Ureter (tissue), 1 donor: ENCODE measurements at regions not wholly inside any gene's neighbourhood (a gene's known extent, or its start where the extent isn't known, plus 50 kb on each side); places are given as distances from the start of the nearest gene placed in this dataset.

Source experiments
- DNase-seq: peaks from one replicate; pipeline ENCODE4 v3.0.0-alpha.2; 2020; ENCODE audit warnings: low spot score
- donor health status: DM: yes; HTN: yes; CAD: no.

- DNase-seq = no peak
Observed at GRCh38 chr10:29114141-29114540, 174.7 kb upstream of the LYZL1 start.

DNA sequence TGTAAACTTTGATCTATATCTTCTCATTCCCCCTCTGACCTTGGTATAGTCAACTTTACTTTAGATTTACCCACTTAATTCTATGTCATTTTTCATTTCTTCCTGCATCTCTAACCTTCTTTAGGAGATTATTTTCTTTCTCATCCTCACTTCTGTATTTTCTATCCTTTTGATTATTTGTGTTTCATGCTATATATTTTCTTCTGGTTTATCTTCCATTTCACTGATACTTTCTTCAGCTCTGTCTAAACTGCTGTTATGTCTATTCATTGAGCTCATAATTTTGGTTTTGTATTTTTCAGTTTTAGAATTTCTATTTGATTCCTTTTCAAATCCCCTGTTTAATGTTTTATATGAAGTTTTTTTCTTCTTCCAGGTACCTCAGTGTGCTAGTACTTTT is 171.1 kb upstream of the LYZL1 start:
- DNase-seq = no peak

GRCh38 chr10:29119374-29119773 is 169.5 kb upstream of the LYZL1 start:
- DNase-seq = no peak

- DNase-seq = no peak
Observed at GRCh38 chr10:29120216-29120615, 168.7 kb upstream of the LYZL1 start.

DNA sequence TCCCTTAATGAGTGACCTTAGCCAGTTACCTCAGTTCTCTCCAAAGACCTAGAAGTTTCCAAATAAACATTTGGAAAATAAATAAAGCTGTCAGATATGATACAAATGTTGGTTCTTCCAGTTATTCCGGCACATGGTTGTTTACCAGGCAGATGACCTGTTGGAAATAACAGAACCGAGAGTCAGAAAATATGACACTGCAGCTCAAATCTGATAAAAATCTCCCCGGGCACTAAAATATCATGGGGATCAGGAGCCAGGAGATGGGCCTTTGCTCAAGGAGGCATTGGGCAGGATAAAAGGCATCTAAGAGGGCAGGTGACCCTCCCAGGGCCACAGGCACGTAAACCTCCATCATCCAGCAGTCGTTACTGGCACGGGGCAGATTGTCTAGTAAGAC is 164.0 kb upstream of the LYZL1 start:
- DNase-seq = no peak

DNA sequence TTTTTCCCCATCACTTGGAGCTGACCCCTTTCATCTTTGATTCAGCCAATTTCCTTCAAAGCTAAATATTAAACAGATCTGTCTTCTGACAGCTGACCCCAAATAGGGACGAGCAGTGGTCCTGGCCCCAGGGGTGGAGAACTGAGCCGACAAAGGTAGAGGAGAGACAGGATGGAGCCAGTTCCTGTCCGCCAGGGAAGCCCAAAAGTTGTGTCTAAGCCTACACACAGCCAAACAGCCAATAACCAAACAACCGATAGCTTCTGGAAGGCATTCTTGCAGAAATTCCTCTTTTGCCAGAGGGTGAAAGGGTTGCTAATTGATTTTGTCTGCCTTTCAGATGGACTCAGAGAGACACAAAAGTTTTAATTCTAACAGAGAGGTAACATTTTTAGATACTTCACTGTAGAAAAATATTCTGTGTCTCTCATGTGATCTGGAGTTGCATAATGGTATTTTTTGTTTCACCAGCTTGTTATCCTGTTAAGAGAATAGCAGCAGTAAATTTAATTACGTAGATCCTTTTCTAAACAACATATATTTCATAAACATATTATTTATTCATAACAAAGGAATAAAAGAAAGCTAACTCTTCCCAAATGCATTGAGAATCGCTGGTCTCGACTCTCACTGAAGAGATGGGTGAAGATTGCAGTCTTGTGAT is 161.7 kb upstream of the LYZL1 start:
- no peak for DNase-seq

DNA sequence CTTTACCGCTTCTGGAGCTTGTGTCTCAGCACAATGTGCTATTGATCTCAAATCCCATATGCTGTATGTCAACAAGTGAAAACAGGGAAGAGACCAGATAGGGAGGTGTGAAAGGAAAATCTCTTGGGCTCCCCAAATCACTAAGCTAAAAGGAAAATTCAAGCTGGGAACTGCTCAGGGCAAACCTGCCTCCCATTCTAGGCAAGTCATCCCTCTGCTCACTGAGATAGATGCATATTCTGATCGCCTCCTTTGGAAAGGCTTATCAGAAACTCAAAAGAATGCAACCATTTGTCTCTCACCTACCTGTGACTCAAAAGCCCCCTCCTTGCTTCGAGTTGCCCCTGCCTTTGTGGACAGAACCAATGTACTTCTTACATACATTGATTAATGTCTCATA is 161.1 kb upstream of the LYZL1 start:
- DNase-seq = no peak

DNA sequence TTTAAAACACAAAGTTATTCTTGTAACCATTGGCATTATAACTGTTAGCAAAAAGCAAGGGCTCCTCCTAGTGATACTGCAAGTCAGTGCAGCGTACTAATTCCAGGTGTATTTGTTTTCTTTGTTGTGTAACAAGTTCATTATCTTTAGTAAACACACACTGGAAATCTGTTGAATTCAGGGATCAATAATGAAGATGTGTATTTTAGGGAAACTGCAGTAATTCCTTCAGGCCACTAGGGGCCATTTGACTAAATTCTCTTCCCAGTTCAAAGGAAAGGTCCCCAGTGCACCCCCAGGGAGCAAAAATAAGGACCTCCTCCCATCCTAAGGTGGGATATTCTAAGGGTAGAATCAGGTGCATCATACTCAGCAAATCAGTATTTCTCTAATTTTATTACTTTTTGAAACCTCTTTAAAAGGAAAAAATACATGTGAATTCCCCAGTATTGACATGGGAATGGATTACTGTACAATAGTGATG is 158.6 kb upstream of the LYZL1 start:
- DNase-seq = no peak

GRCh38 chr10:29131952-29132547 is 156.8 kb upstream of the LYZL1 start:
- DNase-seq = no peak

GRCh38 chr10:29132551-29133111 is 156.2 kb upstream of the LYZL1 start:
- no peak for DNase-seq

- no peak for DNase-seq
Observed at GRCh38 chr10:29135337-29135736, 153.5 kb upstream of the LYZL1 start.

GRCh38 chr10:29136411-29136810 is 152.5 kb upstream of the LYZL1 start:
- no peak for DNase-seq

- DNase-seq = no peak
Observed at GRCh38 chr10:29140151-29140550, 148.7 kb upstream of the LYZL1 start.

GRCh38 chr10:29140991-29141390 is 147.9 kb upstream of the LYZL1 start:
- no peak for DNase-seq

GRCh38 chr10:29141761-29142160 is 147.1 kb upstream of the LYZL1 start:
- DNase-seq = no peak

DNA sequence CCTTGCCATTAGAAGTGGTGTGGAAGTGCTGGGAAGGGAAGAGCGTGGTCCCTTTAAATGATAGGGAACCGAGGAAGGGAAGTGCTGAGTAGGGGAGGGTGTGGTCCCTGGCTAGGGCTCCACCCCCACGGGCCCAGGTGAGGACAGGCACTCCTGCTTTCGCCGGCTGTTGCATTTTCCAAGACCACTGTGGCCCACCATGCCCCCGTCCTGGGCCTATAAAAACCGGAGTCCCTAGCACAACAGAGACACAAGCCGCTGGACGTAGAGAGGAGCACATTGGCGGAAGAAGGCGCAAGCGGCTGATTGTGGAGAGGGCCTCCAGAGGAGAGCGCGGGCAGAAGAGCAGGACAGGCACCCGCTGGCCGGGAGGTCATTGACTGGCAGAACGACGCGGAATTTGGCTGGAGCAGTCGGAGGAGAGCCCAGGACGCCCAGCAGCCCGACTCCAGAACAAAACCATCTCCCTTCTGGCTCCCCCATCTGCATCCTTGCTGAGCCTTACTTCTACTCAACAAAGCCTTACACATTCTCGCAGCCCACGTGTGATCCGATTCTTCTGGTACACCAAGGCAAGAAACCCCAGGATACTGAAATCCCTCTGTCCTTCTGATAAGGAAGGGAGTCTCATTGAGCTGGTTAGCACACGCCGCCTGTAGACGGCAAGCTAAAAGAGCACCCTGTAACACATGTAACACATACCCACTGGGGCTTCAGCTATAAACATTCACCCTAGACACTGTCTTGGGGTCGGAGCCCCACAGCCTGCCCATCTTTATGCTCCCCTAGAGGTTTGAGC is 146.2 kb upstream of the LYZL1 start:
- DNase-seq = no peak

DNA sequence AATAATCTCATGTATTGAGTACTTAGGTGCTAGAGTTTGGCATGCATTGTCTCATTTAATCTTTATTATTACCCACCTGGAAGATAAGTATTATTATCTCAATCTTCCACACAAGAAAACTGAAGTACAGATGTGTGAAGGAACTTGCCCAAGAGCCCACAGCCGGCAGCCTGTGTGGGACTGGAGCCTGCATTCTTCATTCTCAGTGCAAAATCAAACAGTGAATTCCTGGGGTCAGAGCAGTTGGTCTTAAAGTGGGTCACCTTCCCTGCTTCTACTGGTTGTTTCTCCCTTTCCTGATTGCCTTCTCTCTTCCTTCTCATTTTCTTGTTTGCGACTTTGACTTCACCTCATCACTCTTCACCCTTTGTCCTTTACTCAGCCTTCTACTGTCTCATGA is 144.7 kb upstream of the LYZL1 start:
- DNase-seq = no peak

DNA sequence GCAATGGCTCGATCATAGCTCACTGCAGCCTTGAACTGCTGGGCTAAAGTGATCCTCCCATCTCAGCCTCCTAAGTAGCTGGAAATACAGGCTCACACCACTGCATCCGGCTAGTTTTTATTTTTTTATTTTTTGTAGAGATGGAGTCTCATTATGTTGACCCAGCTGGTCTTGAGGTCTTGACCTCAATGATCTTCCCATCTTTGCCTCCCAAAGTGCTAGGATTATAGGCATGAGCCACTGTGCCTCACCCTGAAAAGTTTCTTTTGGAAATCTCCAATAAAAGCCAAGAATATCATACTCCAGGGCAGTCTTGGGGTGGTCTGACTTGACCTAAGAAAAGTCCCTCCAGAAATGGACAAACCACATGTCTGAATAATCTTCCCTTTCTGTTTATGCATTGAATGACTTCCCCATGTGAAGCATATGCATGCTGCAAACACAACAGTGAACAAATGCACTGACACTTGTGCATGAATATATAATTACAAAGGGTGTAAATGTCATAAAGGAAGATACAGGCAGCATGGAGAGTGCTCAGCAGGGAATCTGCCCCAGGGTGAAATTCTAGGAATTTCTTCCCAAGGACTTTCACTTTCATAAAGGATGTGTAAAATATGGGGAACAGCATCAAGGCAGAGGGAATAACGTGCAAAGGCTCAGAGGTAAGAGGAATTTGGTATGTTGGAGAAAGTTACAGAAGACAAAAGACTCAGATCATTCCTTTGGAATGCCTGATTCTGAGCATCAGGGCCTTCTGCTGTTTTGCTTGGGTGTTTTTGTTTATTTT is 142.4 kb upstream of the LYZL1 start:
- DNase-seq = no peak

- DNase-seq = no peak
Observed at GRCh38 chr10:29150010-29150409, 138.9 kb upstream of the LYZL1 start.

- DNase-seq = no peak
Observed at GRCh38 chr10:29151005-29151404, 137.9 kb upstream of the LYZL1 start.

- no peak for DNase-seq
Observed at GRCh38 chr10:29157321-29157720, 131.5 kb upstream of the LYZL1 start.

GRCh38 chr10:29158066-29158465 is 130.8 kb upstream of the LYZL1 start:
- DNase-seq = no peak
